Dedifferentiated amniotic fluid mesenchymal stem cell (primary cell): ENCODE measurements at regions not wholly inside any gene's neighbourhood (a gene's known extent, or its start where the extent isn't known, plus 50 kb on each side); places are given as distances from the start of the nearest gene placed in this dataset.
"Not testable (repeated sequence)": the region's sequence is repeated elsewhere in the genome, so short reads cannot be mapped to it uniquely, and the experiment has no call there.

Experiments
- DNase-seq: peaks from one replicate; pipeline ENCODE4 v3.0.0-alpha.2; 2016; ENCODE audit errors: extremely low spot score

GRCh38 chr2:100703213-100703612 is 116.7 kb upstream of the NPAS2 start:
- DNase-seq, result no peak

GRCh38 chr2:100703739-100704138 is 116.2 kb upstream of the NPAS2 start:
- DNase-seq, result no peak

DNA sequence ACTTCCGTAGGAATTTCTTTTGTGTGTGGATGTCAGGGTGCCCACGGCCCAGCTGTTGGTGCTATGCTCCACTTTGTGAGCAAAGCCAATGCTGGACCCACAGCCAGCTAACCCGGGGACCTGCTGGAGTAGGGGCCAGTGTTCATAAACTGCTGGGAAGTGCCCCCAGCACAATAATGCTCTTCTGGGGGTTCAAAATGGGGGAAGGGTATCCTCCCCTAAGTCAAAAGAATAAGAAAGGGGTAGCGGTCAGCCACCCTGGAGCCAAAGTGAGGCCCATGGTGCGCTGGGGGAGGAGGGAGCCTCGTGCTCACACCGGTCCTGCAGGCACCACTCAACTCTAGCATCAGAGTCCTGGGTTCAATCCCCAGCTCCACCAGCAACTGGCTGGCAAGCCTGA is 115.8 kb upstream of the NPAS2 start:
- no peak for DNase-seq

DNA sequence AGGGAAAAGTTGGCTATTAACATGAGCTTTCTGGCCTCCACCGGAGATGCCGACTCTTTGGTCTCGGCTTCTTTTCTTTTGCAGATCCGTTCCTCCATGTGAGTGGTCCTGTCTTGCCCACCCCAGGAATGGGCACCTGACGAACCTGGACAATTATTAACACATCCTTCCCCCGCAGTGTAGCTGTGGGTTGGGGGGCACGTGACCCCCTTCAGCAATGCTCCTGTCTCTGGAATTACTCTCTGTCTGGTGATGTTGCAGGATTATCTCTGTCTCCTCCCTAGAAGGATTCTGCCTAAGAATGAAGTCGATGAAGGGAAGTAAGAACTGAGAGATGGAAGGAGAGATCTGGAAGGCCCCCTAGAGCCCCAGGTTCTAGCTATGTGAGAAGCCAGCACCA is 115.2 kb upstream of the NPAS2 start:
- no peak for DNase-seq

GRCh38 chr2:100707016-100707947 is 112.7 kb upstream of the NPAS2 start:
- DNase-seq, result no peak

DNA sequence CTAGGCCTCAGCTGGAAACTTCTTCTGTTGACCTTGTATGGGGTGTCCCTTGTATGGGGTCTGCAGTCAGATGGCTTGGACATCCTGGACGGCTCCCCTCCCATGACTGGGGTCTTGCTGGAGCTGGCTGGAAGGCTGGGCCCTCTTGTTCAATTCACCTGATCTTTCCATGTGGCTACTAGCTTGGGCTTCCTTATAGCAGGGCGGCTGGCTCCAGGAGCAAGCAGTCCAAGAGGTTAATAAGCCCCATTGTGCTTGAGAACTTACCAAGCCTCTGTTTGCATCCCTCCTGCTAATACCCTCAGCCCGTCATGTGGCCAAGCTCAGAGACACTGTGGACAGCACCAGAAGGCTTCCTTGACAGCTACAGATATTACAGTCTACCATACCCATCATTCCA is 111.6 kb upstream of the NPAS2 start:
- no peak for DNase-seq

DNA sequence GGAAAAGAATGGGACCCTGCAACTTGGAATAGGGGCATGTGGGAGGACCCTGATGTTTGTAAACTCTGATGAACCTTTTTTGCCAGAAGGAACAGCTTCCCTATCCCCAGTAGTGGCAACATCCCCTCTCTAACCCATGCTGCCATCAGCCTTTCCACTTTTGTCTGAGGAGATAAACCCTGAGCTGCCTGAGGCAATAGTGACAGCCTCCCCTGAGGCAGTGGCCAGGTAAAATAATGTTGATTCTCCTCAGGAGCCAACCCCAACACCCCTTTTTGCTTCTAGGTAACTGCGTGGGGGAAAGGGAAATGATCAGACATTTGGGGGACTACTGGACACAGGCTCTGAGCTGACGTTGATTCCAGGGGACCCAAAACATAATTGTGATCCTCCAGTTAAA is 106.8 kb upstream of the NPAS2 start:
- DNase-seq, result no peak

DNA sequence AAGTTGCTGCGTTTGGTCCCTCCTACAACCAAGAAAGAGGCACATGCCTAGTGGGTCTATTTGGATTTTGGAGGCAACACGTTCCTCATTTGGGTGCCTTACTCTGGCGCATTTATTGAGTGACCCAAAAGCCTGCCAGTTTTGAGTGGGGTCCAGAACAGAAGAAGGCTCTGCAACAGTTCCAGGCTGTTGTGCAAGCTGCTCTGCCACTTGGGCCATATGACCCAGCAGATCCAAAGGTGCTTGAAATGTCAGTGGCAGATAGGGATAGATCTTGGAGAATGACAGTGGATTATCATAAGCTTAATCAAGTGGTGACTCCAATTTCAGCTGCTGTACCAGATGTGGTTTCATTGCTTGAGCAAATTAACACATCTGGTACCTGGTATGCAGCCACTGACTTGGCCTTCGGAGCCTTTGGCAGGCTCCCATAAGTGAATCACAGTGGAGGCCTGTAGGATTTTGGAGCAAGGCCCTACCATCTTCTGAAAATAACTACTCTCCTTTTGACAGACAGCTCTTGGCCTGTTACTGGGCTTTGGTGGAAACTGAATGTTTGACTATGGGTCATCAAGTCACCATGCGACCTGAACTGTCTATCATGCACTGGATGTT is 105.4 kb upstream of the NPAS2 start:
- DNase-seq, result not testable (repeated sequence)

DNA sequence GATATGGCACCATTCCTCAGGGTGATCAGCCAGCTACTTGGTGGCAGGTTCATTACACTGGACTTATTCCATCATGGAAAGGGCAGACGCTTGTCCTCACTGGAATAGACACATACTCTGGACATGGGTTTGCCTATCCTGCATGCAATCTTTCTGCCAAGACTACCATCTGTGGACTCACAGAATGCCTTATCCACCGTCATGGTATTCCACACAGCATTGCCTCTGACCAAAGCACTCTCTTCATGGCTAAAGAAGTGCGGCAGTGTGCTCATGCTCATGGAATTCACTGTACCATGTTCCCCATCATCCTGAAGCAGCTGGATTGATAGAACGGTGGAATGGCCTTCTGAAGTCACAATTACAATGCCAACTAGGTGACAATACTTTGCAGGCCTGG is 104.1 kb upstream of the NPAS2 start:
- not testable (repeated sequence) for DNase-seq

- DNase-seq, result no peak
These were observed 103.4 kb upstream of the NPAS2 start for GRCh38 chr2:100716581-100716980.

DNA sequence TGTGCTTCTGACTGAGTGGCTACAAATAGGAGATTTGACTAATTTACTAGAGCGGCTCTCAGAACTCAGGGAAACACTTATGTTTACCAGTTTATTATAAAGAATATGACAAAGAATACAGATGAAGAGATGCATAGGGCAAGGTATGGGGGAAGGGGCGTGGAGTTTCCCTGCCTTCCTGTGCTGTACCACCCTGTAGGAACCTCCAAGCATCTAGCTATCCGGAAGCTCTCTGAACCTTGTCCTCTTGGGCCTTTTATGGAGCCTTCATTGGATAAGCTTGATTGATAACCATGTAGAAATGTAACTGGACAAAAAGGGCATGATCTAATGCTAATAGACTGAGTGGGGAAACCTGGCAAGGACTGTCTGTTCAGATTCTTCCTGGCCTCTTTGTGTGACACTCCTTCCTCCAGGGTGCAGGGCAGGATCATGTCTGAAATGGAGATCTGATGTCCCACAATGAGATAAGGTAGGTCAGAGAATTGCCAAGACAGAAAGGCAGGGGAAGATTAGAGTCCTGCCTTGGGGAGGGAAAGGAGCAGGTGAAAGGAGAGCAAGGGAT is 101.8 kb upstream of the NPAS2 start:
- no peak for DNase-seq

DNA sequence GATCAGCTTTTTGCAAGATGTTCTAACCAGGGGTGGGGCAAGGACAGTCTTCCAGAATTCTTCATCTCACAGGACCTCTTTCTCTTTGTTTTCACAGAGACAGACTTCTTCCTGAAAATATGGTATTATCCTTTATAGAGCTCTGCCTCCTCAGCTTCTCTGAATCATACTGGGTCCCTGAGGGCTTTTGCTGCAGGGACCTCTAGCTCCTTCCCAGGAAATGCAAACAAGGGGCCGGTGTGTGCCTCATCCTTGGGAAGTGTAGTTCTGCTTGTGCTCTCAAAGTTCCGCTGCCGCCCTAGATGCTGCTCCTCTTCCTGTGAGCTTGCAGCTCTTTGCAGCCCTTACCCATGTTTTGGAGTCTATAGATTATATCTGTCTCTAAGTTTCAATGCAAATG is 99.5 kb upstream of the NPAS2 start:
- DNase-seq, result no peak

- no peak for DNase-seq
These were observed 98.2 kb upstream of the NPAS2 start for GRCh38 chr2:100721693-100722092.

GRCh38 chr2:100722125-100722524 is 97.8 kb upstream of the NPAS2 start:
- no peak for DNase-seq

DNA sequence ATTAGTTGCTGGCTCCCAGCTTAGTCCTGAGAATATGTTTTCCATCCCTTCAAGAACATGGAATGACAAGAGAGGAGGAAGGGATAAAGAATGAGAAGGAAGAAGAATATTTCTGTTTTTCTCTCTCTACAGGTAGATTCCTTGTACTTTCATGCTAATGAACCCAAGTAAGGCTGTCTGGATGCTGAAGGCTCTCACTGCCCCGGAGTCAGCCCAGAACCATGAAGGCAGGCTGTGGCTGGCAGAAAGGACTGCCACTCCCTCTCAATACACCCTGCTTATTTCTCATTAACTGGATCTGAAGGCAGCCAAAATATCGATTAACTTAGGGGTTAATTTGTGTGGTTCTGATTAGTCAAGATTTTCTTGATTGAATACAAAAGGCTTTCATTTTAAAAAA is 93.1 kb upstream of the NPAS2 start:
- DNase-seq, result no peak

- DNase-seq, result peak; percentile 77
These were observed 89.6 kb upstream of the NPAS2 start for GRCh38 chr2:100730290-100730868.

DNA sequence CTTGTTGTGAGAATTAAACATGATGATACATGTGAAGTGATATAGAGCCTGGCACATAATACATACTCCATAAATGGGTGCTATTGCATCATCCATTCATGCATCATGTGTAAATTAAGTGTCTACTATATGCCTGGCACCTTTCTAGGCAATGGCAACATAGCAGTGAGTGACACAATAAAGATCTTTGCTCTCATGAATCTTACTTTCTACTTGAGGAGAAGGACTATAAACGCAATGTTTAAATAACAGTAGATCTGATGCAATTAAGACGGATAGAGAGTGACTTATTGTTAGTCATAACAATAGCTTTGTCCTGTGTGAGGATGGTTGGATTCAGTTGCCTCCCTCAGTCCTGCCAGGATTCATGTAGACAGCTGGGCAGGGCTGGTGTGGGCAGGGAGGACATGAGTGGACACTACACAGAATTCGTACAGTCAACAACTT is 88.4 kb upstream of the NPAS2 start:
- peak; percentile 23 for DNase-seq

- DNase-seq, result no peak
These were observed 86.3 kb upstream of the NPAS2 start for GRCh38 chr2:100733391-100734187.

- no peak for DNase-seq
These were observed 83.6 kb upstream of the NPAS2 start for GRCh38 chr2:100736121-100736915.

DNA sequence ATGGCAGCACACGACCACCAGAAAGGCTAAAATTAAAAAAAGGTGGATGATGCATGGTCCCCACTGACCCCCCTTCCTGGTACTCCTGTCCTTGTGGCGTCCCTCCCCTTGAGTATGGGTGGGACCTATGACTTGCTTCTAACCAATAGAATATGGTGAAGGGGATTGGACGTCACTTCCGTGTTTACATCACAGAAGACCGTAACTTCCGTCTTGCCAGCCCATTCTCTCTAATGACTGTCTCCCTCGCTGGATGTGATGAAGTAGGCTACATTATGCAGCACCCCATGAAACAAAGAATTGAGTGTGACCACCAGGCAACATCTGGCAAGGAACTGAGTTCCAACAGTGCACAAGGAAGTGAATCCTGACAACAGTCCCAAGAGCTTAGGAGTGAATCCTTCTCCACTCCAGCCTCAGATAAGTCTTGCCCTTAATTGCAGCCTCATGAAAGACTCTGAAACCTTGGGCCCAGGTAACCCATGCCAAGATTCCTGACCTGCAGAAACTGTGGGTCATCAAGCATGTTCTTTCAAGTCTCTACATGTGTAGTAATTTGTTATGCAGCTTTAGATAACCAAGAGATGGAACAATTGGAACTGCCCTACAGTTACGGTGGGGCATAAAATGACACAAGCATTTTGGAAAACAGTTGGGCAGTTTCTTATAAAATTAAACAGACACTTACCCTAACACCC is 80.1 kb upstream of the NPAS2 start:
- no peak for DNase-seq
